ENCODE measurements at regions not wholly inside any gene's neighbourhood (a gene's known extent, or its start where the extent isn't known, plus 50 kb on each side); places are given as distances from the start of the nearest gene placed in this dataset.

DNA sequence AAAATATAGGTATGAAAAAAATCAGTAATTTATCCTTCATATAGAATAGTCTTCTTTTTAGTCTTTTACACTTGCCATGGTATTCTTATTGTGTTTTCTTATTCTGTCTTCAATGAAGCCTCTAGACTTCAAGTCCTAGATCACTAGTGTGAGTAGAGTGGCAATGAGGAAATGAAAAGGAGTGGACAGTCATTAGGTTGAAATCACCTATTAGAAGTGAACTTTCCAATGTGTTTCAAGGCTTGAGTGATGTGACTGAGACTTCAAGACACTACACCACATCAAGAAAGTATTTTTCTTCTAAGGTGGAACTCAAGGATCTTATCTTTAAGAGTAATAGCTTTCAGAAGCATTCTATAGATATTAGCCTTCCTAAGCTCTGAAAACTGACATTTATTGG, 357.8 kb upstream of the MBL2 start:
- TF ChIP-seq, protein P1, sequence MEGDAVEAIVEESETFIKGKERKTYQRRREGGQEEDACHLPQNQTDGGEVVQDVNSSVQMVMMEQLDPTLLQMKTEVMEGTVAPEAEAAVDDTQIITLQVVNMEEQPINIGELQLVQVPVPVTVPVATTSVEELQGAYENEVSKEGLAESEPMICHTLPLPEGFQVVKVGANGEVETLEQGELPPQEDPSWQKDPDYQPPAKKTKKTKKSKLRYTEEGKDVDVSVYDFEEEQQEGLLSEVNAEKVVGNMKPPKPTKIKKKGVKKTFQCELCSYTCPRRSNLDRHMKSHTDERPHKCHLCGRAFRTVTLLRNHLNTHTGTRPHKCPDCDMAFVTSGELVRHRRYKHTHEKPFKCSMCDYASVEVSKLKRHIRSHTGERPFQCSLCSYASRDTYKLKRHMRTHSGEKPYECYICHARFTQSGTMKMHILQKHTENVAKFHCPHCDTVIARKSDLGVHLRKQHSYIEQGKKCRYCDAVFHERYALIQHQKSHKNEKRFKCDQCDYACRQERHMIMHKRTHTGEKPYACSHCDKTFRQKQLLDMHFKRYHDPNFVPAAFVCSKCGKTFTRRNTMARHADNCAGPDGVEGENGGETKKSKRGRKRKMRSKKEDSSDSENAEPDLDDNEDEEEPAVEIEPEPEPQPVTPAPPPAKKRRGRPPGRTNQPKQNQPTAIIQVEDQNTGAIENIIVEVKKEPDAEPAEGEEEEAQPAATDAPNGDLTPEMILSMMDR (IDR thresholded peaks at IDR 0.05; ENCODE audit: low read depth, low read length) = no peak
- no peak for DNase-seq (ENCODE audit: low read depth in 2 of 2)
- H3K4me3 ChIP-seq (replicated peaks in 1 of 2; ENCODE audit: low read depth in 2 of 2, low read length in 2 of 2) = no peak overlapping the region

DNA sequence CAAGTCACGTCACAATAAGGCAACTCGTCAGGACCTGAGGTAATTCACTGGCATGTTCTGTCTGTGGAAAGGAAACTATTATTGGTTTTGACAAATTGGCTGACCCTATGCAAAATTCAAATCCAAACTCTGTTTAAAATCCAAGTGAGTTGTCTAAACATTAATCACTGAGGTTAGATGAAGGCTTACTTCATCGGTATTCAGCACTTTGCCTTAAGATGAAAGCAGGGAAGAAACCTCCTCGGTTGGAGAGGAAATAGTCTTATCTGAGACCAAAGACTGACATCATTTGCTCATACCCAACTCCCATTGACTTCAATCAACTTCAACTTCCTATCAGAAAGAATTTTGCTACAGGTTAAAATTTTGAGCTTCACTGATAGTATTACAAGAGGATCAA, 355.1 kb upstream of the MBL2 start:
- no peak overlapping the region for H3K4me3 ChIP-seq (replicated peaks in 1 of 2; ENCODE audit: low read depth in 2 of 2, low read length in 2 of 2)
- TF ChIP-seq, protein P1 (IDR thresholded peaks at IDR 0.05; ENCODE audit: low read depth, low read length) = no peak
- DNase-seq (ENCODE audit: low read depth in 2 of 2) = no peak

DNA sequence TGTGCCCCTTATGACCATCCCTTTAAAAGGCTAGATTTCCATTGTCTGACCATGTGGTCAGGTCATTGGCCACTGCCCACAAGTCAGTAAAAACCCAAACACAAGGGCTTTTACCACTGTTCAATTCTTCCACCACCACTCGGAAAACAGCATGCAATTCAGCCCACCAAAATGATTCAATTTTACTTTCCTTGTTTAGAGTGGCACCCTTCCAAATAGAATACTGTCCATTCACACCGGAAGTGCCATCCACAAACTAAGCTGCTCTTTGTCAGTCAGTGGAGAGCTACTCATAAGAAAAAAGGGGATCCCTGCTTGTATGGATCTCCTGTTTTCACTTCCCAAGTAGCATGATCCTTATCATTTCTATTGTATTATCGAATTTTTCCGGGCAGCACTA, 350.7 kb upstream of the MBL2 start:
- DNase-seq (ENCODE audit: low read depth in 2 of 2) = no peak
- TF ChIP-seq, protein P1 (IDR thresholded peaks at IDR 0.05; ENCODE audit: low read depth, low read length) = no peak
- H3K4me3 ChIP-seq (replicated peaks in 1 of 2; ENCODE audit: low read depth in 2 of 2, low read length in 2 of 2) = no peak overlapping the region

DNA sequence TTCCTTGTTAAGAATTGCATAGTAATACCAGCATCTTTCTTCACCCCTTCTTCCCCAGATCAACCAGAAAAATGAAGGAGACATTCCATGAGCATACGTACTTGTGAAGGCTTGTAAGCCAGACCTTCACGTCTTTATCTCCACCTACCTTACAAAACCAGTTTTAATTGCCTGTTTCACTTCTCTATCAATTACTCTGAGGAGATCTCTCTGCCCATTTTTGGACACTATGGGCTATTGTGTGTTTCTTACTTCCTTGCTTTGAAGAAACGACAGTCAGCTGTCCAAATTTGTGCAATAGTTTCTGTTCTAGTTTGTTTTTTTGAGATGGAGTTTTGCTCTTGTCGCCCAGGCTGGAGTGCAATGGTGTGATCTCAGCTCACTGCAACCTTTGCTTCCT, 349.7 kb upstream of the MBL2 start:
- H3K4me3 ChIP-seq (replicated peaks in 1 of 2; ENCODE audit: low read depth in 2 of 2, low read length in 2 of 2) = no peak overlapping the region
- TF ChIP-seq, protein P1 (IDR thresholded peaks at IDR 0.05; ENCODE audit: low read depth, low read length) = no peak
- DNase-seq (ENCODE audit: low read depth in 2 of 2) = no peak

DNA sequence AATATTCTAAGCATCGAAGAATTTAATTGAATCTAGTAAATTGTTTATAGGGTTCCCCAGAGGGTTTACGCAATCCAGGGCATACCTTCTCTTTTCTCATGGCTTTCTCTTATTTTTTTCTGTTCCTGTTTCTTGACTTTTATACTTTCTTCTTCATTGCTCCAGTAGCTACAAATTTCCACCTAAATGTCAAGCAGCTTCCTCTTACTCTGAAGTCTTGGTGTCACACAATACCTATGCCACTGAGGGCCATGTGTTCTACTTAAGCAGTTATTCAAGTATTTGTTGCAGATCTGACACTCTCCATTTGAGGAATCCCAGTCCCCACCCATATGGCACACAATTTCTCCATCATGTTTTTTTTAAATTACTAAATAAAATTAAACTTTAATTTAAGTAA, 343.1 kb upstream of the MBL2 start:
- no peak overlapping the region for H3K4me3 ChIP-seq (replicated peaks in 1 of 2; ENCODE audit: low read depth in 2 of 2, low read length in 2 of 2)
- no peak for DNase-seq (ENCODE audit: low read depth in 2 of 2)
- TF ChIP-seq, protein P1 (IDR thresholded peaks at IDR 0.05; ENCODE audit: low read depth, low read length) = no peak

DNA sequence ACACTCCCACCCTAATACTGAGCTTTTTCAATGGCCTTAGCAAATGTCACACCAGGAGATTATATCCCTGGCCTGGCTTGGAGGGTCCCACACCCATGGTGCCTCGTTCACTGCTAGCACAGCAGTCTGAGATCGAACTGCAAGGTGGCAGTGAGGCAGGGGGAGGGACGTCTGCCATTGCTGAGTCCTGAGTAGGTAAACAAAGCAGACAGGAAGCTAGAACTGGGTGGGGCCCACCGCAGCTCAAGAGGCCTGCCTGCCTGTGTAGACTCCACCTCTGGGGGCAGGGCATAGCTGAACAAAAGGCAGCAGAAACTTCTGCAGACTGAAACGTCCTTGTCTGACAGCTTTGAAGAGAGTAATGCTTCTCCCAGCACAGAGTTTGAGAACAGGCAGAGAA, 338.9 kb upstream of the MBL2 start:
- no peak overlapping the region for H3K4me3 ChIP-seq (replicated peaks in 1 of 2; ENCODE audit: low read depth in 2 of 2, low read length in 2 of 2)
- TF ChIP-seq, protein P1 (IDR thresholded peaks at IDR 0.05; ENCODE audit: low read depth, low read length) = no peak
- DNase-seq (ENCODE audit: low read depth in 2 of 2) = no peak

DNA sequence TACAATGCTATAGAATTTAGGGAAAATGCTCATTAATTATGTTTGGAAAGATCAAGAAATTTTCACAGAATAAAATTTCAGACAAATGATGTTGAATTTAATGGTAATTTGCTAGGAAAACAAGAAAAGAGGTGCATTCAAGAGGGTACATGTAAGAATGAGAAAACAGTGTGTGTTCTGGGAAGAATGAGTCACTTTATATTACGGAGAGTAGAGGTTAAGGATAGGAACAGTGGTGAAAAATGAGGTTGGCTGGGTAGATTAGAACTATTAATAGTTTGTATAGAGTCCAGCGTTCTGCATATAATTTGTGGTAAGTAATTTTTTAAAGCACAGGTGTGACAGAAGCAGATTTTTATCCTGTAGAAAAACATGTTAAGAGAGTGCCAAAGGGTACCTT, 336.7 kb upstream of the MBL2 start:
- H3K4me3 ChIP-seq (replicated peaks in 1 of 2; ENCODE audit: low read depth in 2 of 2, low read length in 2 of 2) = no peak overlapping the region

More for the DNA sequence above, 336.7 kb upstream of the MBL2 start:
- DNase-seq (ENCODE audit: low read depth in 2 of 2) = no peak
- TF ChIP-seq, protein P1 (IDR thresholded peaks at IDR 0.05; ENCODE audit: low read depth, low read length) = no peak

Data from cardiac fibroblast (primary cell).